ENCODE measurements at regions not wholly inside any gene's neighbourhood (a gene's known extent, or its start where the extent isn't known, plus 50 kb on each side); places are given as distances from the start of the nearest gene placed in this dataset.
"Not testable (repeated sequence)": the region's sequence is repeated elsewhere in the genome, so short reads cannot be mapped to it uniquely, and the experiment has no call there.

DNA sequence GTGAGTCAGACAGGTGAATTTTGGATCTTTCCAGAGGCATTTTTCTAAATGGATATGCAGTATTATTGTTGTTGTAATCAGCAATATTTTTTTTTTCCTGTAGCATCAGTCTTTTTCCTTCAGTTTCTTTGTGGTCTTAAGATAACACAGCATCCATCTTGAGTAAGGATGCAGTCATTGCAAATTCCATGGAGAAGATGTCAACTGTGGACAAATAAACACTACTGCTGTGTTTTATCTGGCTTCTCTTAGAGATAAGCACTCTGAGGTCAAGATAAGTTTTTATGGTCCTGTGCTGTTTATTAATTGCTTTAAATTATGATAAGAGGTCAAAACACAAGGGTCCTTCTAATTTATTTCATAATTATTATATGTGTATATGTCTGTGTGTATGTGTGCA is 1255.7 kb downstream of the ADGRL3 start:
- no peak overlapping the region for H3K27ac ChIP-seq

DNA sequence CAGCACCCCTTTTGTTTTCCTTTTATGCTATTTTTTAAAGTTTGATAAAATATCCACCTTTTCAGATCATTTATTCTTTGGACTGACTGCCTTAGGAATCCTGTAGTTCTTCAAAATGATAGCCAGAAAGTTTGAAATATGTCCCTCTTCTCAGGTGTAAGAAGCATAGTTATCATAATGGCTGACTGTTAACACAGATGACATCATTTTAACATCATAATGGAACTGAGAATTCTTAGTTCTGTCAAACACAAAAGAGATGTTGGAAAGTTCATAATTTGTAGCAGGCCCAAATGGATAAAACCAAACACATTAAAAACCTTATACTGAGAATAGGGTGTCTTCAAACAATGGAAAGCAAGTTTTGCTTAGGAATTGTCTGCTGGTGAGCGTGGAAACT is 1254.4 kb downstream of the ADGRL3 start:
- TF ChIP-seq CTCF (conservative IDR thresholded peaks at IDR 0.05) (no peak), ZFX (IDR thresholded peaks at IDR 0.05) (no peak)
- H3K27ac ChIP-seq, result no peak overlapping the region

More for the DNA sequence above, 1255.7 kb downstream of the ADGRL3 start:
- no peak for TF ChIP-seq CTCF (conservative IDR thresholded peaks at IDR 0.05)
- TF ChIP-seq ZFX (IDR thresholded peaks at IDR 0.05), result no peak

- no peak overlapping the region for H3K27ac ChIP-seq
- TF ChIP-seq CTCF (conservative IDR thresholded peaks at IDR 0.05) (no peak), ZFX (IDR thresholded peaks at IDR 0.05) (no peak)
These were observed 1250.6 kb downstream of the ADGRL3 start for GRCh38 chr4:62450740-62451139.

GRCh38 chr4:62449538-62449937 is 1249.4 kb downstream of the ADGRL3 start:
- no peak overlapping the region for H3K27ac ChIP-seq

GRCh38 chr4:62448911-62449310 is 1248.8 kb downstream of the ADGRL3 start:
- no peak overlapping the region for H3K27ac ChIP-seq
- TF ChIP-seq CTCF (conservative IDR thresholded peaks at IDR 0.05) (no peak), ZFX (IDR thresholded peaks at IDR 0.05) (no peak)

More at GRCh38 chr4:62449538-62449937, 1249.4 kb downstream of the ADGRL3 start:
- TF ChIP-seq CTCF (conservative IDR thresholded peaks at IDR 0.05) (no peak), ZFX (IDR thresholded peaks at IDR 0.05) (no peak)

DNA sequence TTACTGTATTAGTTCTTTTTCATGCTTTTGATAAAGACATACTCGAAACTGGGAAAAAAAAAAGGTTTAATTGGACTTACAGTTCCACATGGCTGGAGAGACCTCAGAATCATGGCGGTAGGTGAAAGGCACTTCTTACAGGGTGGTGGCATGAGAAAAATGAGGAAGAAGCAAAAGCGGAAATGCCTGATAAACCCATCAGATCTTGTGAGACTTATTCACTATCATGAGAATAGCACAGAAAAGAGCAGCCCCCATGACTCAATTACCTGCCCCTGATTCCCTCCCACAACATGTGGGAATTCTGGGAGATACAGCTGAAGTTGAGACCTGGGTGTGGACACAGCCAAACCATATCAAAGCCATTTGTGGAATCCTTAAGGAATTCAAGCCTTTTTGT is 1238.9 kb downstream of the ADGRL3 start:
- TF ChIP-seq ZFX (IDR thresholded peaks at IDR 0.05) (no peak), CTCF (conservative IDR thresholded peaks at IDR 0.05) (no peak)
- H3K27ac ChIP-seq, result no peak overlapping the region

DNA sequence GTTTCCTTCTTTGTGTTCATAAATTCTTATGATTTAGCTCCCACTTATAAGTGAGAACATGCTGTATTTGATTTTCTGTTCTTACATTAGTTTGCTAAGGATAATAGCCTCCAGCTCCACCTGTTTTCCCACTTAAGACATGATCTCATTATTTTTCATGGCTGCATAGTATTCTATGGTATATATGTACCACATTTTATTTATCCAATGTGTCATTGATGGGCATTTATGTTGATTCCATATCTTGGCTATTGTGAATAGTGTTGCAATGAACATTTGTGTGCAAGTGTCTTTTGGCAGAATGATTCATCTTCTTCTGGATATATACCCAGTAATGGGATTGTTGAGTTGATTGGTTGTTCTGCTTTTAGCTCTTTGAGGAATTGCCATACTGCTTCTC is 1234.8 kb downstream of the ADGRL3 start:
- H3K27ac ChIP-seq, result no peak overlapping the region
- TF ChIP-seq ZFX (IDR thresholded peaks at IDR 0.05), result no peak
- TF ChIP-seq CTCF (conservative IDR thresholded peaks at IDR 0.05), result no peak

DNA sequence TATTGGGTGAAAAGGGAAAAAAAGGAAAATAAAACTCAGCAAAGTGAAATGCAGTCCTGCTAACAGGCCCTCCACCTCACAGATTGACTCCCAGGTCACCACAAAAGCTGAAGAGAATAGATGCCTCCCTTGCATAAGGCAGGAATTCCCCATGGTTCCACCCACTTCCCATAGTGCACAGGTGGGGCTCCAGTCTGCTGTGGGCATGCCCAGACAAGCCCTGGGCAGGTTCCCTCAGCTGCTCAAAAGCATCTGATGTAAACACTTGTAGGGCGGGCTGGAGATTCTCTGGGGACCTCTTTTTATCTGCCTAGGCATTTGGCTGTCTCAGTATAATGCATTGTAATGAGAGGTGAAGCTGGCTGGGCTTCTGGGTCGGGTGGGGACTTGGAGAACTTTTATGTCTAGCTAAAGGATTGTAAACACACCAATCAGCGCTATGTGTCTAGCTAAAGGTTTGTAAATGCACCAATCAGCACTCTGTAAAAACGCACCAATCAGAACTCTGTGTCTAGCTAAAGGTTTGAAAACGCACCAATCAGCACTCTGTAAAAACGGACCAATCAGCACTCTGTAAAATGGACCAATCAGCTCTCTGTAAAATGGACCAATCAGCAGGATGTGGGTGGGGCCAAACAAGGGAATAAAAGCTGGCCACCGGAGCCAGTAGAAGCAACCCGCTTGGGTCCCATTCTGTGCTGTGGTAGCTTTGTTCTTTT is 1231.5 kb downstream of the ADGRL3 start:
- not testable (repeated sequence) for H3K27ac ChIP-seq

Measured in C4-2B (cell line).